NCI-H128 (cell line): ENCODE measurements at regions not wholly inside any gene's neighbourhood (a gene's known extent, or its start where the extent isn't known, plus 50 kb on each side); places are given as distances from the start of the nearest gene placed in this dataset.
A peak's percentile ranks its signal among the peaks of the same experiment; 100 is the strongest.

ENCODE experiments used
- DNase-seq: peaks from one replicate; lab custom pipeline; 2025; ENCODE audit not compliant: unreplicated experiment; lab: John Stamatoyannopoulos, UW

DNA sequence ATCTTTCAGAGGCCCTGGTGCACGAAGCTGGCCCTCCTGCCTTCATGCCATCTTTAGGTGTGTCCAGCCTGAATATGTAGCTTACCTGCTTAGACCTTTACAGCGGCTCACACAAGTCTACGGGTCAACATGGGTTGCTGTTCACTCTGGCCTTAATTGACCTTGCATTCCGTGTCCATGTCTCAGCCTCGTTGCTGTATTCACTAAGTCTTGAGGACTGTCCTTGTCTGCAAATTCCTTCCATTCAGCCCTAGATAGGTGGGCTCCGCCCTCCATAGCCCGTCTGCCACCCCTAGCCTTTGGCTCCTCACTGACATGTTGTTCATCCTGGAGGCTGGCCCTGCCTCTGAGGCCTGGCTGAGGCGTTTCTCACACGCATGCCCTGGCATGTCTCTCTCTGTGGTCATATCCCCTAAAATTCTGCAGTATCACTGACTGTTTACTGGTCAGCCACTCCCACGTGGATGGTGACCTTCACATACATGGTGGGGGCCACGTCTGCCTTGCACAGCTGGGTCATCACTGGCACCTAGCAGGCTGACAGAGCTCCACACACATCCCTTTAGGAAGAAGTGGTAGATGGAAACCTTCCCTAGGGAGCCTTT is 394.1 kb upstream of the MKI67 start:
- DNase-seq, result no peak

GRCh38 chr10:128522551-128523308 is 396.5 kb upstream of the MKI67 start:
- DNase-seq, result no peak

DNA sequence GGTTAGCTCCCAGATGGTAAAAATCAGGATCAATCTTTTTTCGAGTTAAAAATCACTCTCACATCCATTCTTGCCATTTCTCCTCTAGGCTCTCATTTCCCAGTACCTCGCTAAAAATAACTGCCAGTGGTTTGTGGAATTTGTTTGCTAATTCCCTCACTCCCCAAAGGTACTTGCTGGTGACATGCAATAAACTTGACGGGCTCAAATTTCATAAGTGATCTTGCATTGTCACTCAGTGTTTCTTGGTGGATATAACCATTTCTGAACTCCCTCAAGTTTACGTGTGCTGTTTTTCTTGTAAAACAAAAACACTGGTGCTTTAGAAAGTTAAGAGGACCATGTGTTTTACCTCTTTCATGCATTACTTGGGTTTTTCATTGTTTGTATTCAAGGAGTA is 399.2 kb upstream of the MKI67 start:
- no peak for DNase-seq

- DNase-seq, result no peak
These were observed 399.7 kb upstream of the MKI67 start for GRCh38 chr10:128525936-128526335.

DNA sequence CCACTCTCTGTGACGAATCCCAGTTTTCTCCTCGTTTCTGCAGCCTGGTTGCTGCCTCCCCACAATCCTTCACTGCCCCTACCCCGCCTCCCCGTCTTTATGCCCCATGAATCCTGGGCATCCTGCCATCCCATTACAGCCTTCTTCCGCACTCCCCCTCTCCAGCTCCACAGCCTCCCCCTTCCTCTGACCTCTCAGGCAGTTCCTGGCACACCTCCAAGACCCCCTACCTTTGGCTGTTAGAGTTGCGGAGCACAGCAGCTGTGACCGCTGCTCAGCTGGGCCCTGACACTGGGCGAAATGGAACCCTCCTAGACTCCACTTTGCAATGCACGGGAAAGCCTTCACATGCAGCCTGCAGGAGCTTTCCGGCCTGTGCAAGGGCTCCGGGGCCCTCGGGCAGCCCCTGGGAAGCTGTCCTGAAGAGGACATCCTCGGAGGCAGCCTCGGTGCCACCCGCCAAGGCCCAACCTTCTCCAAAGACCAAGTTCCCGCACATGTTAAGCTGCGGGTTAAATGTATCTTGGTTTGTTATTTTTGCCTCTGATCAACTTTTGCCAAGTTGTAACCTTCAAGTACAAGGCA is 400.7 kb upstream of the MKI67 start:
- DNase-seq, result peak; percentile 38

DNA sequence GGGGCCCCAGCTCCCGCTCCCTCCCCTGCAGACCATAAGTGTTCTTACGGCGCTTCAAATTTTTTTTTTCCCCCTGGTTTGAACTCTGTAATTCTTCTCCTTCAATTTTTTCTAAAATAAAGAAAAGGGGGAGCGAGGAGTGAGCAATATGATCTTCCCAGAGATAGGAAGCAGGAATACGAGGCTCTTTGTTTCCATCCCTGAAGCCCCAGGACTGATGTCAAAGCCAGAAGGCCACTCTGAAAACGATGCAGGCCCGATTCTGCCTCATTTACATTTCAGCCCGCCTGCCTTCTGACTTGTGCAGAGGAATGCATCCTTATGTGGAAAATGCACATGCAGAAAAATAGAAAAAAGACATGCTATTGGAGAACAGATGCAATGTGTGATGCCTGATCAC is 401.5 kb upstream of the MKI67 start:
- DNase-seq, result no peak

GRCh38 chr10:128528167-128528566 is 401.9 kb upstream of the MKI67 start:
- no peak for DNase-seq

DNA sequence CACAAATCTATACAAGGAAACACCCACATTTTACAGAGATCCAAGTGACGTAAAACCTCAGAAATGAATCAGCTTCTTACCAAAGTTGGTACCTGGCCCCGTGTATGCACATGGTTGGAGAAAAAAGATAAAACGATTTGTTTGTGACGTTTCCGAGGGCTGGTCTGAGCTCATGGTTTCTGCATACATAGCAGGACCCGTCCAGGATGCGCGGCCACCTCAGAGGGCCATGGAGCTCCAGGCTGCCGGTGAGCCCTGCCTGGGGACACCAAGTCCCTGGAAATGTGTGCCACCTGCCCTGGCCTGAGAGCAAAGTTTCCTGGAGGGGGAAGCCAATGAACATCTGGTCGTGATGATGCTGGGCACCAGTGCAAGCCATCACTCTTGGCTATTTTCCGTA is 402.6 kb upstream of the MKI67 start:
- no peak for DNase-seq

GRCh38 chr10:128529225-128529624 is 403.0 kb upstream of the MKI67 start:
- DNase-seq, result no peak

- DNase-seq, result no peak
These were observed 404.1 kb upstream of the MKI67 start for GRCh38 chr10:128530301-128530700.

DNA sequence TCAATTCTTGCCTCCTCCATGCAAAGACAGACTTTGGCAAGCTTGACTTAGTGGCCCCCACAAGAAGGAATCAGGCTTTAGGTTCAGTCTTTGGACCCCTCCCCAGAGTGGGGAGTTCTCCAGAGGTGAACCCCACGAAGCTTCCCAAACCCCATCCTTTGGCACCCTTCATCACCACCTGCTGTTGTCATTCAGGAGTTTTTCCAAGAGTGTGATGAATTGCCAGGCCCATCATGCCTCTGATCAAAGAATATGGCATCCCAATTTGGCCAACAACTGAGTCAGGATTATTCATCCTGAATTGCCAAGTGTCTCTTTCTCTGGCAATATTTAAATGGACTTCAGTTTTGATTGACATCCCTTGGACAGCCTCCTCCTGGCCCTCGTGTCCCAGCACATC is 404.7 kb upstream of the MKI67 start:
- DNase-seq, result no peak

DNA sequence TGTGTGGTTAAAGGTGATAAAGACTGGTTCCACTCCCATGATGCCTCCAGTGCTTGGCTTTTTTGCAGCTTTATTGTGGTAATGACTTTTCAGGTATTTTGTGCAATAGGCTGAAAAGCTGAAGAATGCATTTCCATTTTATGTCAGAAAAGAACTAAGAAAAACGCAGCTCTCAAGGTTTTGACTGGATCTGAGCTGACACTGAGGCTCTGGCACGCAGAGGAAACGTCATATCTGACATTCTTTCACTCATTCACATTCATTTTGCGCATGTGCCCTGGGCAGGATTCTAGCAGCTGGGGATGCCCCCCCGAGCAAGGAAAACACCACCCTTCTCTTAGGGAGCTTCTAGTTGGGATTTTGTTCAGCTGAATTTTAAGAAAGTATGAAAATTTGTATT is 408.5 kb upstream of the MKI67 start:
- DNase-seq, result no peak

DNA sequence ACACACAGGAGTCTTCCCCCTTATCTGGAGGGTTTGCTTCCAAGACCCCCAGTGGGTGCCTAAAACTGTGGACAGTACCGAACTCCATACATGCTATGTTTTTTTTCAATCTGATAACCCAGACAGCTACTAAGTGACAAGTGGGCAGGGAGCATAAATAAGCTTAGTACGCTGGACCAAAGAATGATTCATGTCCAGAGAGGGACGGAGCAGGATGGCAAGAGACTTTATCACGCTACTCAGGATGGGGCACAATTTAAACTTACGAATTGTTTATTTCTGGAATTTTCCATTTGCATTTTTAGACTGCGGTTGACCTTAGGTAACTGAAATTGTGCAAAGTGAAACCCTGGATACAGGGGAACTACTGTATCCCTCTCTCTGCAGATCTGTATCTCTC is 410.0 kb upstream of the MKI67 start:
- DNase-seq, result no peak

DNA sequence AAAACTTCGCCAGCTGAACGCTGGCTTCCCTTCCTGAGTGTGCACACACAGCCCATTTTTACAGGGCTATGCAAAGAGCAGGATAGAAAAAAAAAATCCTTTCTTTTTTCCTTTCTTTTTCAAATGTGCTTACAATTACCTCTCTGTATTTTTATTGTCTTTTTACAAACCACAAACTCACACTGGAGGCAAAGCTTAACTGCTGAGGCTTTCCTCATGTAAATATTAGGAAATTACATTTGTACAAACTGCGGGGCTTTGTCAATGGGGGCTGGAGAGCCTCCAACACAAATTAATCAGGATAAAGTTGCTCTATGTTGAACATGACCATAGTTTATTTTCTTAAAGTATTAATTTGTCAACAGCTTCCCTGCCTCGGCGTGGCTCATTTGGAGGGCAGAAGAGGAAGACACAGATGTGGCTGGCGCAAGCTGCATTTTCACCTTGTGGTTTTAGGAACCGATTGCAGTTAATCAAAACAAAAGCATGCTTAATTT is 411.7 kb upstream of the MKI67 start:
- no peak for DNase-seq

DNA sequence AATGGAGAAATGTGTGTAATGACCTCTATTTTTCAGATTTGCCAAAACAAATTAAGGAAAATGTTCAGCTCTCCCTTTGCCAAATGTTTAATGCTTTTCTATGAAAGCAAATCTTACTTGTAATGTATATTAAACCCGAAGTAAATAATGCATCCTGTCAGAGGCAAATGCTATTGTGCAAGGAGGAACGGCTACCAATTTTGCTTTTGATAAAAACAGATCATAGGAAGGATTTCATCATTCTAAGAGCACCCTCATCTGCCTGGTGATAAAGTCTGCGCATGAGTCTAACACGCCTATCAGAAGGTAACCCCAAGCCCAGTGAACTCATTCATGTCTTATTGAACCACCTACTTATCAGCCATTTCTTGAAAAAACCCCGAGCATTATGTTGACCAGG is 412.4 kb upstream of the MKI67 start:
- DNase-seq, result no peak

- DNase-seq, result no peak
These were observed 413.4 kb upstream of the MKI67 start for GRCh38 chr10:128539510-128540127.

- no peak for DNase-seq
These were observed 414.0 kb upstream of the MKI67 start for GRCh38 chr10:128540128-128540762.

DNA sequence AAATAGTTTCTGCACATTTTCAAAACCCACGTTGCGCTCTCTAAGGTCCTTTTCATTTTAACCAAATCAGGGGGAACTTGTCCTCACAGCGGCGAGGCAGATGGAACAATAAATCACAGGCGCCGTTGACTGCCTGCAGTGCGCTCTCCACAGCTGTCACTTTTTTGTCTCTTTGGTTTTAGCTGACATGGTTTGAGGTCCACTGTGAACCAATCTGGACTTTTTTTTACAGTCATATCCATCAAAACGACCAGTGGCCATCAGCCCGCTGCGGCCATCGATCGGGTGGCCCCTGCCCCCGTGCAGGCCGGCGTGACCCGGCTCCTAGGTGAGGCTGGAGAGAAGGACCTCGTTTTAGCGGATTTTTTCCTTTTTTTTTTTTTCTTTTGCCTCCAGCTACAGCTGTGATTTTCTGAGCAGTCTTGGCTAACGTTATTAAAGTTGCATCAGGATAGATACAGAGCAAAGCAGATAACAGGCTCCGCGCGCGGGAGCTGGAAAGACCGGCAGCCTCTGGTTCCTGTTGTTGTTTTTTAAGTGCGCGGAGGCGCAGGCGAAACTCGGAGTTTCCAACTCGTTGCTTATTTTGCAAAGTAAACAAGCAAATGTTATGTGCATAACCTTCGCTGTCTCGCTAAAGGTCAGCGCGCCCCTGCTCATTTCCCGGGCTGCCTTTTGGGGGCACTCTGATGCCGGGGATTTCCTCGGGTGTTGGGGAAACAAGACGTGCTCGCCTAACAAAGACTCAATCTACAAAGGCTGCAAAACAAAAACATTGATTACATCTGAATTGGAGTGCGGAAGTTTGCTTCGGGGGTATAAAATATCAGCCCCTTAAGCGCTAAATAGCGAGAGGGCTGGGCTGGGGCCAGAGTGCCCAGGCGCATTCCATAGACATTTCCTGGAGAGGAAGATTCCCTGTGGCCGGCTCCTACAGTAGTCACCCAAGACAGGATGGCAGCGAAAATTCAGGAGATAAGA is 414.8 kb upstream of the MKI67 start:
- no peak for DNase-seq

DNA sequence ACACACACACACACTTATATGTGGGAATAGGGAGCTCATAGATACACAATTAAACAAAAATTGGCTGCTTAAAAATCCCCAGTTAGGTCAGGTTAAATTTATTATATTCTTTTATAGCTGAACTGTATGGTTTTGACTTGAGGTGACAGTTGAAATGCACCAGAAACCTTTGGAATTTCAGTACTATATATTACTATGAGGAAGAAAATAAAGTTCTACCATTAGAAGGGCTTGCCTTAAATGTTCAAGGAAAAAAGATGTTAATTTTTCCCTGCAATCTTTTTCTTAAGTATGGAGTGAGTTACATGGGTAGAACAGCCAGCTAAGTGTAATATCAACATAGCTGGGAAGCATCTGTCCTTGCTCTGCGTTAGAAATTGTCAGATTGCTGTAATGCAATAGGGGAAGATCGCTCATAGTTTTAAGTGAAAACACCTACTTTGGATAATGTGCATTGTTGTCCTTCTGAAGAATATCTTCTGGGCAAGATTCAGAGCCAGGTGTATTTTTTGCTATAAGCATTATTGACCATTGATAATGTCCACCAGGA is 415.8 kb upstream of the MKI67 start:
- DNase-seq, result no peak

GRCh38 chr10:128542659-128543058 is 416.4 kb upstream of the MKI67 start:
- DNase-seq, result no peak
